MM.1S (cell line): ENCODE measurements at regions not wholly inside any gene's neighbourhood (a gene's known extent, or its start where the extent isn't known, plus 50 kb on each side); places are given as distances from the start of the nearest gene placed in this dataset.

Experiments
- CTCF ChIP-seq: fragments of 300-600 bp; sonication (generic); IDR thresholded peaks from 2 replicates; pipeline ENCODE4 v1.5.1; 2016; ENCODE audit warnings: antibody characterized with exemption, low read length, mixed read lengths
- EZH2phosphoT487 ChIP-seq: fragments of 300-600 bp; sonication (generic); IDR thresholded peaks from 2 replicates; pipeline ENCODE4 v1.6.1; 2018; ENCODE audit warnings: antibody characterized with exemption, low read length

GRCh38 chr19:29085206-29085605, 127.7 kb downstream of the UQCRFS1 start:
- no peak for TF ChIP-seq CTCF
- TF ChIP-seq EZH2phosphoT487: no peak
